ENCODE measurements at regions not wholly inside any gene's neighbourhood (a gene's known extent, or its start where the extent isn't known, plus 50 kb on each side); places are given as distances from the start of the nearest gene placed in this dataset.

DNA sequence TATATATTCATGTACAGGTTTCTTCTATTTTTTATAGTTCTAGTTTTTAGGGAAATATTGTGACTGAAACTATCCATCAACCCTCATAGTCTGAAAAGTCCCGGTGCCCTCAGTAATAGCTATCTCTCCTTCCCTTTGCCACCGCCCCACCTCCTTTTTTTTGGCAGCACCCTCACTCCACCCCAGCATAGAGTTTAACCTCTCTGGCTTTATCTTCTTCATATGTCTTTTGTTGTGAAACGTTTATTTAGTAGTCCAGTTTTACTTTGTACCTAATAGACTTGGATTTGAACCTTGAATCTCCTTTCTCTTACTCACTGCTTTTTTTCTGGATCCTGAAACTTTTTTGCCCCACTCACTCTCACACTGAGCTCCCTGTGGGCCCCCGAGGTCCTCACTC lies 109.5 kb downstream of the BBS10 start:
- TF ChIP-seq, protein P1, sequence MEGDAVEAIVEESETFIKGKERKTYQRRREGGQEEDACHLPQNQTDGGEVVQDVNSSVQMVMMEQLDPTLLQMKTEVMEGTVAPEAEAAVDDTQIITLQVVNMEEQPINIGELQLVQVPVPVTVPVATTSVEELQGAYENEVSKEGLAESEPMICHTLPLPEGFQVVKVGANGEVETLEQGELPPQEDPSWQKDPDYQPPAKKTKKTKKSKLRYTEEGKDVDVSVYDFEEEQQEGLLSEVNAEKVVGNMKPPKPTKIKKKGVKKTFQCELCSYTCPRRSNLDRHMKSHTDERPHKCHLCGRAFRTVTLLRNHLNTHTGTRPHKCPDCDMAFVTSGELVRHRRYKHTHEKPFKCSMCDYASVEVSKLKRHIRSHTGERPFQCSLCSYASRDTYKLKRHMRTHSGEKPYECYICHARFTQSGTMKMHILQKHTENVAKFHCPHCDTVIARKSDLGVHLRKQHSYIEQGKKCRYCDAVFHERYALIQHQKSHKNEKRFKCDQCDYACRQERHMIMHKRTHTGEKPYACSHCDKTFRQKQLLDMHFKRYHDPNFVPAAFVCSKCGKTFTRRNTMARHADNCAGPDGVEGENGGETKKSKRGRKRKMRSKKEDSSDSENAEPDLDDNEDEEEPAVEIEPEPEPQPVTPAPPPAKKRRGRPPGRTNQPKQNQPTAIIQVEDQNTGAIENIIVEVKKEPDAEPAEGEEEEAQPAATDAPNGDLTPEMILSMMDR (IDR thresholded peaks at IDR 0.05; ENCODE audit: low read depth, low read length), result no peak

DNA sequence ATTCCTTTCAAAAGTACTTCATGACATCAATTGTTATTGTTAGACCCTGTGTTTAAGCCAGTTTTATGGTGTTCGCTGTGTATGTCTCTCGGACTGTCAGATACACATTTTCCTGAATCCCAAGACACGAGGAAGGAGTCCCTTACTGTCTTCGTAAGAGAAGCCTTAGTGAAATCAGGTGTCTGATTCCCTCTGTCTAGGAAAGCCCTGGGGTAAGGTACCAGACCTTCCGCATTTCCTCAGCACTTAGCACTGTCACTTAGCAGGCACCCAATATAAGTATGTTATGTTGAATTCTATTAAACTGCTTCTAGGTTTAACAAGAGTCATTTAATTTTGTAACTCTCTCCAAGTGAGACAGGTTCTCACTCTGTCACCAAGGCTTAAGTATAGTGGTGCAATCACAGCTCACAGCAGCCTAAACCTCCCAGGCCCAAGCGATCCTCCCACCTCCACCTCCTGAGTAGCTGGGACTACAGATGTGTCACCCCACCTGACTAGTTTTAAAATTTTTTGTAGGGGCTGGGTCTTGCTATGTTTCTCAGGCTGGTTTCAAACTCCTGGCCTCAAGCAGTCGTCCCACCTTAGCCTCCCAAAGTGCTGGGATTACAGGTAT lies 111.0 kb downstream of the BBS10 start:
- TF ChIP-seq, protein P1 (IDR thresholded peaks at IDR 0.05; ENCODE audit: low read depth, low read length), result no peak

More for the DNA sequence above, 109.5 kb downstream of the BBS10 start:
- H3K4me3 ChIP-seq (ENCODE audit: low read depth, low read length), result no peak overlapping the region

DNA sequence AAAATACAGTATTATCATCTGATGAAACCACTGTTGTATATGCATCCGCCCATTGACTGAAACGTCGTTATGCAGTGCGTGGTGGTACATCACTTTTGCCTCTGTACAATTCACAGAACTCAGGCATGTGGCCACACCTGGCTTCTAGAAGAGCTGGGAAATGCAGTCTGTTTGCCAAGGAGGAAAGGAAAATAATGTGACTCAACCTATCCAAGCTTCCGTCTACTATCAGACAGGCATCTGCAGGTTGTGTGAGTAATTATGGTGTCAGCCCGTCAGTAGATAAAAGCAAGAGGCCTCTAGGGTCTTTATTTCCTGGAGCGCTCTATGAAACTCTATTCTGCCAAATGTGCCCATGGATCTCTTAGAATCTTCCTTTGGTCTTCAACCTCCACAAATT lies 111.6 kb downstream of the BBS10 start:
- H3K4me3 ChIP-seq (ENCODE audit: low read depth, low read length), result no peak overlapping the region
- TF ChIP-seq, protein P1 (IDR thresholded peaks at IDR 0.05; ENCODE audit: low read depth, low read length), result no peak

More for the DNA sequence above, 111.0 kb downstream of the BBS10 start:
- no peak overlapping the region for H3K4me3 ChIP-seq (ENCODE audit: low read depth, low read length)

DNA sequence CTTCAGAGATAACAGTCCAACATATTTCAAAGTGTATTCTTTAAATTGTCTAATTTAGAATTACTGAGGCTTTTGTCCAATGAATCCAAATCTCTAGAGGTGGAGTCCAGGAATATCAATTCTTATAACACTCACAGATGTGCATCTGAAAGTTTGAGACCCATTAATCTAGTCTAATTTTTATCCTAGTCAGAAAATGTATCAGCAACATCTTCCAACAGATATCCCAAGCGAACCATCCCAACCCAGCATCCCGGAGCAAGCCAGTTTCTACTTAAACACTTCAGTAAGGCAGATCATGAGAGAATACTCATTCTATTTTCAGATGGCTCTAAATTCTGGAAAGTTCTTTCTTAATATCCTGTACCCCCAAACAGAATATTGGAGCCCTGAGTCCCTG lies 113.5 kb downstream of the BBS10 start:
- TF ChIP-seq, protein P1 (IDR thresholded peaks at IDR 0.05; ENCODE audit: low read depth, low read length), result no peak
- H3K4me3 ChIP-seq (ENCODE audit: low read depth, low read length), result no peak overlapping the region

DNA sequence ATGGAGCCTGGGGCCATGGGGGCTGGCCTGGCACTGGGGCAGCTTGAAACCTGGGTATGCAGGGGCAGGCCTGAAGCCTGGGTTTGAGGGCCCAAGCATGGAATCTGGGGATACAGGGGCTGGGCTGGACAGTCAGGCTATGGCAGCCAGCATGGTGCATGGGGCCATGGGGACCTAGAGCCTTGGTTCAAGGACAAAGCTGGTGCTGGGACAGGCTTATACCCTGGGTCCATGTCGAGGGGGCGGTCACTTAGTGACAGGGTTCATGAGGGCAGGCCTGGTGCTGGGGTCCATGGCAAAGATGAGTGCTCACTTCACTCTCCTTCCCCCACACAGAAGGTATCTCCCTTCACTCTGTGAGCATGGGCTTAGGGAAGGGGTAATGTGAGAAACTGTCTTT lies 116.2 kb downstream of the BBS10 start:
- TF ChIP-seq, protein P1 (IDR thresholded peaks at IDR 0.05; ENCODE audit: low read depth, low read length), result no peak
- H3K4me3 ChIP-seq (ENCODE audit: low read depth, low read length), result no peak overlapping the region

DNA sequence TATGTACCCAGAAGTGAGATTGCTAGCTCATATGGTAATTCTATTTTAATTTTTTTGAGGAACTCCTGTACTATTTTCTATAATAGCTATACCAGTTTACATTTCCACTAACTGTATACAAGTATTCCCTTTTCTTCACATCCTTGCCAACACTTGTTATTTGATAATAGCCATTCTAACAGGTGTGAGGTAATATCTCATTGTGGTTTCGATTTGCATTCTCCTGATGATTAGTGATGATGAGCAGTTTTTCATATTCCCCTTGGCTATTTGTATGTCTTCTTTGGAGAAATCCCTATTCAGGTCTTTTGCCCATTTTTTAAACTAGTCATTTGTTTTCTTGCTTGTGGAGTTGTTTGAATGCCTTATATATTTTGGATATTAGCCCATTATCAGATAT lies 121.3 kb downstream of the BBS10 start:
- TF ChIP-seq, protein P1 (IDR thresholded peaks at IDR 0.05; ENCODE audit: low read depth, low read length), result no peak
- H3K4me3 ChIP-seq (ENCODE audit: low read depth, low read length), result no peak overlapping the region

DNA sequence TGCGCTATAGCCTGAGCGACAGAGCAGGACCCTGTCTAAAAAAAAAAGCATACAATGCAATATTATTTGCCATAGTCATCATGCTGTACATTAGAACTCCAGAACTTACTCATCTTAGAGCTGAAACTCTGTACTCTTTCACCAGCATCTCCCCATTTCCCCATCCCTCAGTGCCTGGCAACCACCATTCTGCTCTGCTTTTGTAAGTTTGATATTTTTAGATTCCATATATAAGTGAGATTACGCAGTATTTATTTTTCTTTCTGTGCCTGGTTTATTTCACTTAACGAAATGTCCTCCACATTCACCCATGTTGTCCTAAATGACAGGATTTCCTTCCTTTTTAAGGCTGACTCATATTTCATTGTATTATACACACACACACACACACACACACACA lies 121.8 kb downstream of the BBS10 start:
- TF ChIP-seq, protein P1 (IDR thresholded peaks at IDR 0.05; ENCODE audit: low read depth, low read length), result no peak
- H3K4me3 ChIP-seq (ENCODE audit: low read depth, low read length), result no peak overlapping the region
